Omental fat pad (tissue), 3 donors: ENCODE measurements at regions not wholly inside any gene's neighbourhood (a gene's known extent, or its start where the extent isn't known, plus 50 kb on each side); places are given as distances from the start of the nearest gene placed in this dataset.

Experiments used
- ATAC-seq: fragments of 150-250 bp; one replicate; pipeline ENCODE4 v1.9.1; 2016; ENCODE audit warnings: mild to moderate bottlenecking, moderate library complexity; ENCODE audit not compliant: low FRiP score
- DNase-seq: peaks from one replicate; pipeline ENCODE4 v3.0.0-alpha.2; 2019; ENCODE audit warnings: low spot score
- CTCF ChIP-seq, 3 donors: fragments of 450-650 bp; IDR thresholded peaks; one replicate each; pipeline ENCODE4 v1.5.1; 2016 to 2017; ENCODE audit warnings: antibody characterized with exemption in 3 of 3, mild to moderate bottlenecking in 3 of 3, moderate library complexity in 2 of 3

GRCh38 chr3:110236976-110237610, 834.5 kb upstream of the NECTIN3 start:
- TF ChIP-seq CTCF (IDR thresholded peaks at IDR 0.05) = no peak
- ATAC-seq = no peak
- DNase-seq = no peak

- DNase-seq (no peak), ATAC-seq (no peak)
- no peak for TF ChIP-seq CTCF (IDR thresholded peaks at IDR 0.05)
Measured at GRCh38 chr3:110243081-110243480, 828.5 kb upstream of the NECTIN3 start.

GRCh38 chr3:110246796-110247376, 824.7 kb upstream of the NECTIN3 start:
- ATAC-seq (no peak), DNase-seq (no peak)
- TF ChIP-seq CTCF (IDR thresholded peaks at IDR 0.05) = no peak

GRCh38 chr3:110248666-110249065, 823.0 kb upstream of the NECTIN3 start:
- TF ChIP-seq CTCF (IDR thresholded peaks at IDR 0.05) = no peak
- ATAC-seq (no peak), DNase-seq (no peak)

GRCh38 chr3:110253794-110254193, 817.8 kb upstream of the NECTIN3 start:
- ATAC-seq = no peak
- DNase-seq = no peak
- no peak for TF ChIP-seq CTCF (IDR thresholded peaks at IDR 0.05)

GRCh38 chr3:110254591-110254990, 817.0 kb upstream of the NECTIN3 start:
- ATAC-seq (no peak), DNase-seq (no peak)
- TF ChIP-seq CTCF (IDR thresholded peaks at IDR 0.05) = no peak

GRCh38 chr3:110261141-110261540, 810.5 kb upstream of the NECTIN3 start:
- DNase-seq = no peak
- ATAC-seq = no peak

More at GRCh38 chr3:110261141-110261540, 810.5 kb upstream of the NECTIN3 start:
- no peak for TF ChIP-seq CTCF (IDR thresholded peaks at IDR 0.05)
